Activated CD4-positive, alpha-beta T cell treated with anti-CD3 and anti-CD28 coated beads, Interleukin-2, Interleukin-6, amounts not matched to agents 100 ng/mL and 50 ng/mL, durations not matched to agents 16 hours and 8 hours (primary cell): ENCODE measurements at regions not wholly inside any gene's neighbourhood (a gene's known extent, or its start where the extent isn't known, plus 50 kb on each side); places are given as distances from the start of the nearest gene placed in this dataset.

Experiments
- DNase-seq: peaks from one replicate; pipeline ENCODE4 v3.0.0-alpha.2; 2020

- DNase-seq: no peak
Measured at GRCh38 chr11:27213232-27213660, 149.8 kb downstream of the CCDC34 start.

GRCh38 chr11:27212248-27212780 is 150.7 kb downstream of the CCDC34 start:
- DNase-seq: no peak

- peak; percentile 7 for DNase-seq
Measured at GRCh38 chr11:27211370-27212127, 151.5 kb downstream of the CCDC34 start.

- DNase-seq: no peak
Measured at GRCh38 chr11:27210531-27210930, 152.5 kb downstream of the CCDC34 start.

GRCh38 chr11:27209562-27210005 is 153.4 kb downstream of the CCDC34 start:
- no peak for DNase-seq

- DNase-seq: no peak
Measured at GRCh38 chr11:27208846-27209245, 154.2 kb downstream of the CCDC34 start.

GRCh38 chr11:27207025-27207650 is 155.9 kb downstream of the CCDC34 start:
- DNase-seq: no peak

GRCh38 chr11:27205779-27206570 is 157.0 kb downstream of the CCDC34 start:
- DNase-seq: no peak

GRCh38 chr11:27205250-27205649 is 157.8 kb downstream of the CCDC34 start:
- no peak for DNase-seq

GRCh38 chr11:27204529-27204928 is 158.5 kb downstream of the CCDC34 start:
- no peak for DNase-seq

- DNase-seq: no peak
Measured at GRCh38 chr11:27203077-27203647, 159.9 kb downstream of the CCDC34 start.

- no peak for DNase-seq
Measured at GRCh38 chr11:27201454-27202302, 161.1 kb downstream of the BBOX1 start.

GRCh38 chr11:27200779-27201453 is 160.3 kb downstream of the BBOX1 start:
- DNase-seq: no peak

- DNase-seq: no peak
Measured at GRCh38 chr11:27196203-27196897, 155.7 kb downstream of the BBOX1 start.

GRCh38 chr11:27195837-27196202 is 155.2 kb downstream of the BBOX1 start:
- no peak for DNase-seq

- no peak for DNase-seq
Measured at GRCh38 chr11:27194976-27195375, 154.4 kb downstream of the BBOX1 start.

GRCh38 chr11:27193434-27194225 is 153.0 kb downstream of the BBOX1 start:
- no peak for DNase-seq

- no peak for DNase-seq
Measured at GRCh38 chr11:27192184-27192583, 151.6 kb downstream of the BBOX1 start.

- no peak for DNase-seq
Measured at GRCh38 chr11:27191639-27192038, 151.0 kb downstream of the BBOX1 start.

GRCh38 chr11:27188696-27189095 is 148.1 kb downstream of the BBOX1 start:
- DNase-seq: no peak
